Right cardiac atrium (tissue), 5 donors: ENCODE measurements at regions not wholly inside any gene's neighbourhood (a gene's known extent, or its start where the extent isn't known, plus 50 kb on each side); places are given as distances from the start of the nearest gene placed in this dataset.

ENCODE experiments used
- ATAC-seq, 2 donors: fragments of 200-7000 bp; cut with Tn5 transposase; one replicate each; pipeline versions ENCODE4 v1.8.0 to v1.9.1; 2020; ENCODE audit warnings: moderate library complexity in 2 of 2, mild to moderate bottlenecking in 1 of 2
- DNase-seq, 3 donors: peaks; one replicate each; pipeline ENCODE4 v3.0.0-alpha.2; 2020
- H3K27ac ChIP-seq: one replicate; pipeline ENCODE4 v1.5.1; 2013; ENCODE audit warnings: mild to moderate bottlenecking, low read length, control low read depth, moderate library complexity
- H3K27me3 ChIP-seq: one replicate; pipeline ENCODE4 v1.6.1; 2013; ENCODE audit not compliant: control insufficient read depth, insufficient read depth
- H3K4me1 ChIP-seq: one replicate; pipeline ENCODE4 v1.6.1; 2013; ENCODE audit warnings: low read length; ENCODE audit not compliant: control insufficient read depth, insufficient read depth
- H3K4me3 ChIP-seq: one replicate; pipeline ENCODE4 v1.5.1; 2013; ENCODE audit warnings: low read length, control low read depth
- H3K9me3 ChIP-seq: one replicate; pipeline ENCODE4 v1.6.1; 2013; ENCODE audit warnings: low read length; ENCODE audit not compliant: control insufficient read depth
- WGBS: extraction: QIAGEN DNeasy Blood & Tissue Kit; methylation state at CpG from one replicate; pipeline ENCODE4 v1.1.7; 2013; 5-methylcytosine and 5-hydroxymethylcytosine counted together
- intact Hi-C, 4 donors: fragments of 100-400 bp; cut with DNase I; formaldehyde crosslinking; loops; one replicate each; pipeline versions ENCODE4 v1.11.0 to v1.14.0; 2022 to 2023
- donor health status: healthy with polysubstance abuse.
- donor health status: DM: no; HTN: yes; CAD: no.
- donor health status: DM: no; HTN: no; CAD: no.
- donor health status: DM: no; HTN: yes; CAD: no; lungs with severe emphysema.
- donor health status: DM: yes; HTN: yes; CAD: no.

- H3K27me3 ChIP-seq = no peaks in the 10 kb centered on the region
- DNase-seq (no peak), ATAC-seq (no peak)
- H3K4me1 ChIP-seq = no peaks in the 10 kb centered on the region
- no peak overlapping the region for H3K27ac ChIP-seq
- intact Hi-C loops = no loop called here
- WGBS = 87% methylated on average over 10 of the region's 10 CpGs
- H3K9me3 ChIP-seq = no peaks in the 10 kb centered on the region
- H3K4me3 ChIP-seq = no peak overlapping the region
These were observed 149.8 kb downstream of the TWIST2 start for GRCh38 chr2:238997684-238998083.
